ENCODE measurements at regions not wholly inside any gene's neighbourhood (a gene's known extent, or its start where the extent isn't known, plus 50 kb on each side); places are given as distances from the start of the nearest gene placed in this dataset.
"Not testable (repeated sequence)": the region's sequence is repeated elsewhere in the genome, so short reads cannot be mapped to it uniquely, and the experiment has no call there.

- DNase-seq; H3K9me3 ChIP-seq (ENCODE audit: control insufficient read depth, low read length); H3K27ac ChIP-seq (ENCODE audit: insufficient read depth, low read length, poor library complexity, severe bottlenecking); H3K4me1 ChIP-seq (ENCODE audit: control insufficient read depth, insufficient read depth, low read length, poor library complexity, severe bottlenecking); H3K4me3 ChIP-seq (ENCODE audit: insufficient read depth, low read depth, low read length, poor library complexity, severe bottlenecking); H3K36me3 ChIP-seq (ENCODE audit: control insufficient read depth, insufficient read depth, low read length); H3K27me3 ChIP-seq (replicated peaks; ENCODE audit: control insufficient read depth, insufficient read depth, low read length, poor library complexity, severe bottlenecking): not testable (repeated sequence)
These were observed 90.0 kb upstream of the EPB41L4A start for GRCh38 chr5:112509097-112509496.

- Histone ChIP-seq H3K4me3 (ENCODE audit: insufficient read depth, low read depth, low read length, poor library complexity, severe bottlenecking) (no peak overlapping the region), H3K36me3 (ENCODE audit: control insufficient read depth, insufficient read depth, low read length) (no peaks in the 10 kb centered on the region), H3K4me1 (ENCODE audit: control insufficient read depth, insufficient read depth, low read length, poor library complexity, severe bottlenecking) (no peaks in the 10 kb centered on the region), H3K27ac (ENCODE audit: insufficient read depth, low read length, poor library complexity, severe bottlenecking) (no peak overlapping the region), H3K9me3 (ENCODE audit: control insufficient read depth, low read length) (no peaks in the 10 kb centered on the region), H3K27me3 (replicated peaks; ENCODE audit: control insufficient read depth, insufficient read depth, low read length, poor library complexity, severe bottlenecking) (no peaks in the 10 kb centered on the region)
- DNase-seq, result no peak
These were observed 92.8 kb upstream of the EPB41L4A start for GRCh38 chr5:112511920-112512319.

GRCh38 chr5:112512901-112513300 lies 93.8 kb upstream of the EPB41L4A start:
- H3K4me3 ChIP-seq (ENCODE audit: insufficient read depth, low read depth, low read length, poor library complexity, severe bottlenecking), result no peak overlapping the region

GRCh38 chr5:112514111-112514510 lies 95.0 kb upstream of the EPB41L4A start:
- no peaks in the 10 kb centered on the region for H3K36me3 ChIP-seq (ENCODE audit: control insufficient read depth, insufficient read depth, low read length)
- DNase-seq, result no peak
- no peak overlapping the region for H3K4me3 ChIP-seq (ENCODE audit: insufficient read depth, low read depth, low read length, poor library complexity, severe bottlenecking)
- H3K27me3 ChIP-seq (replicated peaks; ENCODE audit: control insufficient read depth, insufficient read depth, low read length, poor library complexity, severe bottlenecking), result no peaks in the 10 kb centered on the region
- no peaks in the 10 kb centered on the region for H3K9me3 ChIP-seq (ENCODE audit: control insufficient read depth, low read length)
- no peaks in the 10 kb centered on the region for H3K4me1 ChIP-seq (ENCODE audit: control insufficient read depth, insufficient read depth, low read length, poor library complexity, severe bottlenecking)
- no peak overlapping the region for H3K27ac ChIP-seq (ENCODE audit: insufficient read depth, low read length, poor library complexity, severe bottlenecking)

More at GRCh38 chr5:112512901-112513300, 93.8 kb upstream of the EPB41L4A start:
- Histone ChIP-seq H3K9me3 (ENCODE audit: control insufficient read depth, low read length) (no peaks in the 10 kb centered on the region), H3K36me3 (ENCODE audit: control insufficient read depth, insufficient read depth, low read length) (no peaks in the 10 kb centered on the region), H3K27ac (ENCODE audit: insufficient read depth, low read length, poor library complexity, severe bottlenecking) (no peak overlapping the region), H3K27me3 (replicated peaks; ENCODE audit: control insufficient read depth, insufficient read depth, low read length, poor library complexity, severe bottlenecking) (no peaks in the 10 kb centered on the region), H3K4me1 (ENCODE audit: control insufficient read depth, insufficient read depth, low read length, poor library complexity, severe bottlenecking) (no peaks in the 10 kb centered on the region)
- DNase-seq, result no peak

- DNase-seq; H3K9me3 ChIP-seq (ENCODE audit: control insufficient read depth, low read length); H3K27me3 ChIP-seq (replicated peaks; ENCODE audit: control insufficient read depth, insufficient read depth, low read length, poor library complexity, severe bottlenecking); H3K27ac ChIP-seq (ENCODE audit: insufficient read depth, low read length, poor library complexity, severe bottlenecking); H3K4me3 ChIP-seq (ENCODE audit: insufficient read depth, low read depth, low read length, poor library complexity, severe bottlenecking); H3K36me3 ChIP-seq (ENCODE audit: control insufficient read depth, insufficient read depth, low read length); H3K4me1 ChIP-seq (ENCODE audit: control insufficient read depth, insufficient read depth, low read length, poor library complexity, severe bottlenecking): not testable (repeated sequence)
These were observed 101.4 kb upstream of the EPB41L4A start for GRCh38 chr5:112520474-112520873.

GRCh38 chr5:112522891-112523673 lies 104.0 kb upstream of the EPB41L4A start:
- H3K36me3 ChIP-seq (ENCODE audit: control insufficient read depth, insufficient read depth, low read length); H3K4me3 ChIP-seq (ENCODE audit: insufficient read depth, low read depth, low read length, poor library complexity, severe bottlenecking); H3K27me3 ChIP-seq (replicated peaks; ENCODE audit: control insufficient read depth, insufficient read depth, low read length, poor library complexity, severe bottlenecking); H3K9me3 ChIP-seq (ENCODE audit: control insufficient read depth, low read length); DNase-seq; H3K27ac ChIP-seq (ENCODE audit: insufficient read depth, low read length, poor library complexity, severe bottlenecking); H3K4me1 ChIP-seq (ENCODE audit: control insufficient read depth, insufficient read depth, low read length, poor library complexity, severe bottlenecking): not testable (repeated sequence)

GRCh38 chr5:112523674-112524263 lies 104.7 kb upstream of the EPB41L4A start:
- H3K4me3 ChIP-seq (ENCODE audit: insufficient read depth, low read depth, low read length, poor library complexity, severe bottlenecking); H3K36me3 ChIP-seq (ENCODE audit: control insufficient read depth, insufficient read depth, low read length); DNase-seq: not testable (repeated sequence)

GRCh38 chr5:112525217-112525616 lies 106.1 kb upstream of the EPB41L4A start:
- H3K36me3 ChIP-seq (ENCODE audit: control insufficient read depth, insufficient read depth, low read length), result no peaks in the 10 kb centered on the region
- no peak for DNase-seq
- H3K27ac ChIP-seq (ENCODE audit: insufficient read depth, low read length, poor library complexity, severe bottlenecking), result no peak overlapping the region
- H3K27me3 ChIP-seq (replicated peaks; ENCODE audit: control insufficient read depth, insufficient read depth, low read length, poor library complexity, severe bottlenecking), result no peaks in the 10 kb centered on the region
- H3K4me1 ChIP-seq (ENCODE audit: control insufficient read depth, insufficient read depth, low read length, poor library complexity, severe bottlenecking), result no peaks in the 10 kb centered on the region
- H3K4me3 ChIP-seq (ENCODE audit: insufficient read depth, low read depth, low read length, poor library complexity, severe bottlenecking), result no peak overlapping the region
- no peaks in the 10 kb centered on the region for H3K9me3 ChIP-seq (ENCODE audit: control insufficient read depth, low read length)

More at GRCh38 chr5:112523674-112524263, 104.7 kb upstream of the EPB41L4A start:
- not testable (repeated sequence) for H3K9me3 ChIP-seq (ENCODE audit: control insufficient read depth, low read length); H3K27me3 ChIP-seq (replicated peaks; ENCODE audit: control insufficient read depth, insufficient read depth, low read length, poor library complexity, severe bottlenecking); H3K27ac ChIP-seq (ENCODE audit: insufficient read depth, low read length, poor library complexity, severe bottlenecking); H3K4me1 ChIP-seq (ENCODE audit: control insufficient read depth, insufficient read depth, low read length, poor library complexity, severe bottlenecking)

GRCh38 chr5:112528928-112529327 lies 109.9 kb upstream of the EPB41L4A start:
- Histone ChIP-seq H3K4me1 (ENCODE audit: control insufficient read depth, insufficient read depth, low read length, poor library complexity, severe bottlenecking) (no peaks in the 10 kb centered on the region), H3K27ac (ENCODE audit: insufficient read depth, low read length, poor library complexity, severe bottlenecking) (no peak overlapping the region), H3K36me3 (ENCODE audit: control insufficient read depth, insufficient read depth, low read length) (no peaks in the 10 kb centered on the region), H3K27me3 (replicated peaks; ENCODE audit: control insufficient read depth, insufficient read depth, low read length, poor library complexity, severe bottlenecking) (no peaks in the 10 kb centered on the region), H3K4me3 (ENCODE audit: insufficient read depth, low read depth, low read length, poor library complexity, severe bottlenecking) (no peak overlapping the region), H3K9me3 (ENCODE audit: control insufficient read depth, low read length) (no peaks in the 10 kb centered on the region)
- no peak for DNase-seq

- Histone ChIP-seq H3K27ac (ENCODE audit: insufficient read depth, low read length, poor library complexity, severe bottlenecking) (no peak overlapping the region), H3K36me3 (ENCODE audit: control insufficient read depth, insufficient read depth, low read length) (no peaks in the 10 kb centered on the region), H3K4me3 (ENCODE audit: insufficient read depth, low read depth, low read length, poor library complexity, severe bottlenecking) (no peak overlapping the region), H3K9me3 (ENCODE audit: control insufficient read depth, low read length) (no peaks in the 10 kb centered on the region), H3K27me3 (replicated peaks; ENCODE audit: control insufficient read depth, insufficient read depth, low read length, poor library complexity, severe bottlenecking) (no peaks in the 10 kb centered on the region), H3K4me1 (ENCODE audit: control insufficient read depth, insufficient read depth, low read length, poor library complexity, severe bottlenecking) (no peaks in the 10 kb centered on the region)
- DNase-seq, result no peak
These were observed 110.4 kb upstream of the EPB41L4A start for GRCh38 chr5:112529525-112529924.
